ENCODE measurements at regions not wholly inside any gene's neighbourhood (a gene's known extent, or its start where the extent isn't known, plus 50 kb on each side); places are given as distances from the start of the nearest gene placed in this dataset.

GRCh38 chr21:16020878-16021277, 291.1 kb downstream of the USP25 start:
- DNase-seq: no peak

GRCh38 chr21:16022116-16022515, 292.3 kb downstream of the USP25 start:
- no peak for DNase-seq

GRCh38 chr21:16022921-16023320, 293.1 kb downstream of the USP25 start:
- DNase-seq: no peak

- DNase-seq: no peak
These were observed 298.4 kb downstream of the USP25 start for GRCh38 chr21:16028142-16028541.

GRCh38 chr21:16028941-16029464, 299.2 kb downstream of the USP25 start:
- no peak for DNase-seq

GRCh38 chr21:16033193-16033592, 303.4 kb downstream of the USP25 start:
- DNase-seq: no peak

- DNase-seq: no peak
These were observed 304.8 kb downstream of the USP25 start for GRCh38 chr21:16034446-16035190.

GRCh38 chr21:16037421-16037955, 307.7 kb downstream of the USP25 start:
- no peak for DNase-seq

- DNase-seq: no peak
These were observed 310.8 kb downstream of the USP25 start for GRCh38 chr21:16040601-16041000.

GRCh38 chr21:16044676-16045075, 314.9 kb downstream of the USP25 start:
- no peak for DNase-seq

GRCh38 chr21:16046656-16047330, 317.0 kb downstream of the USP25 start:
- no peak for DNase-seq

- DNase-seq: no peak
These were observed 318.1 kb downstream of the USP25 start for GRCh38 chr21:16047904-16048303.

- DNase-seq: no peak
These were observed 325.2 kb downstream of the USP25 start for GRCh38 chr21:16055014-16055413.

- no peak for DNase-seq
These were observed 329.1 kb downstream of the USP25 start for GRCh38 chr21:16058896-16059295.

GRCh38 chr21:16059981-16060380, 330.2 kb downstream of the USP25 start:
- DNase-seq: no peak

- no peak for DNase-seq
These were observed 331.4 kb downstream of the USP25 start for GRCh38 chr21:16061194-16061593.

- no peak for DNase-seq
These were observed 339.7 kb downstream of the USP25 start for GRCh38 chr21:16069178-16070112.

GRCh38 chr21:16070207-16070651, 340.4 kb downstream of the USP25 start:
- DNase-seq: peak; percentile 49

- peak; percentile 16 for DNase-seq
These were observed 341.3 kb downstream of the USP25 start for GRCh38 chr21:16071092-16071491.

GRCh38 chr21:16071761-16072160, 342.0 kb downstream of the USP25 start:
- DNase-seq: no peak

GRCh38 chr21:16072221-16072620, 342.4 kb downstream of the USP25 start:
- no peak for DNase-seq

- no peak for DNase-seq
These were observed 343.0 kb downstream of the USP25 start for GRCh38 chr21:16072737-16073136.

- DNase-seq: no peak
These were observed 343.8 kb downstream of the USP25 start for GRCh38 chr21:16073586-16073985.
